Activated T-cell treated with anti-CD3 and anti-CD28 coated beads, Interleukin-2, amount 50 U/mL, for 48 hours (primary cell): ENCODE measurements at regions not wholly inside any gene's neighbourhood (a gene's known extent, or its start where the extent isn't known, plus 50 kb on each side); places are given as distances from the start of the nearest gene placed in this dataset.
"Not testable (repeated sequence)": the region's sequence is repeated elsewhere in the genome, so short reads cannot be mapped to it uniquely, and the experiment has no call there.

ENCODE experiments used
- DNase-seq, 2 experiments: peaks; one replicate each; pipeline ENCODE4 v3.0.0-alpha.2; 2020

- DNase-seq: no peak
These were observed 145.6 kb upstream of the ABI3BP start for GRCh38 chr3:101138817-101139216.

GRCh38 chr3:101134331-101134730 is 141.1 kb upstream of the ABI3BP start:
- no peak for DNase-seq

DNA sequence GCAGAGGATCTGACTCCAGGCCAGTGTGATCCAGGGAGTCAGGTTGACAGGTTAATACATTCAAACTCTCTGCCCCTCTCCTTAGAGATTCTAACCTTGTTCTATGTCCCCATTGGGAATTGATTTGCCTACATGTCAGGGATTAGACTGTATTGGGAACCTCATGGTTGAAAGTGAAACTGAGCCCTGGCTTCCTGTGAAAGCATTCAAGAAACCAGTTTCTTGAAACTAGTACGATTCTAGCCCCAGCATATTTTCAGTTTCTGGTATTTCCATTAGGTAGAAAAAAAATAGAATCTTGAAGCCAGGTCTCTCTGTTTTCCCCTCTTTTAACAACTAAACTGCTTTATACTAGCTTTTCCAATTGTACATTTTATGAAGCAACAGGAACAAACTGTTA is 140.4 kb upstream of the ABI3BP start:
- no peak for DNase-seq

- not testable (repeated sequence) for DNase-seq
These were observed 140.0 kb upstream of the ABI3BP start for GRCh38 chr3:101133197-101133596.

DNA sequence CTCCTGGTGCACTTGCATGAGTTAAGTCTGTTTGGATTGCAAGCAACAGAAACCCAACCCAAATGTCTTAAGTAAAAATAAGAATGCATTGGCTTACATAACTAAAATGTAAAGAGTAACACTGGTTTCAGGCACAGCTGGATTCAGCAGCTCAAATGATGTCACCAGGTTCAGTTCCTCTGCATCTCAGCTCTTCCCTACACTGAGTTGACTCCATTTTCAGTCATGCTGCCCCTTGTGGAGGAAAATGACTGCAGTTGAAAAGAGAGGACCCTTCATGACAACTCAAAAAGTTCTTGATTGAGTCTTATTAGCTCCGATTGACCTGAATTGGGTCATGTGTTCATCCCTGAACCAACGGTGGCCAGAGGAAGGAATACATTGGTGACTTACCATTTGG is 138.5 kb upstream of the ABI3BP start:
- no peak for DNase-seq

DNA sequence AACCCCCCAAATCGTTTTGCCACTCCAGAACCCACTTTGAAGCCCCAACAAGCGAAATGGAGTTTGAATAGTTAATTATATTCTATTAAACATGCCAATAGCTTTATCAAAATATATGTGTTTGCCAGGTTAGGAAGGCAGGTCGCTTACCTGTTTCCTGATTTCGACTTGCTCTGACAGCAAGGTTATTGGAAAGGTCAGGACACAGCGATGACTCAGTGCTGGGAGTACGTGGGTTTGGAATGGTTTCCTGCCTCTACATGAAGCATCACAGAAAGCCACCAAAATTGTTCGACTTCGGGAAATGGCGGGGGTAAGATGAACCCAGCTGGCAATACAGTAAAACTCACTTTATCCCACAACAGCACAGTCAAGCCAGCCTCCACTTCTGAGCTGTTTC is 135.6 kb upstream of the ABI3BP start:
- no peak for DNase-seq

DNA sequence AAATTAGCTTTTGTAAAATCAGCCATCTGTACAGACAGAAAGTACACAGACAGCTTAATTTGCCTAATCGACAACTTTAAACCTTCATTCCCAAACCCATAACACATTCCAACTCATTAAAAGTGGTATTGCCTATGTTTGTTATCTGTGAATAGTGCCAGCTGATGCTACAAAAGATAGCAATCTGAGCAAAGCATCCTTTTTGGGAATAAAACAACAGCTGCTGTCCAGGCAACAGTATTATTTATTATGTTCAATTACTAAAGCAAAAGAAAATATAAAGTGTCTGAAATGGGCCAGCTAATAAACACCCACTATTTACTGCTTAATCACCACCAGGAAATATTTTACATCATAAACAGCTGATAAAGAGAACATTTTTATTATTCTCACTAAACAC is 134.8 kb upstream of the ABI3BP start:
- no peak for DNase-seq

DNA sequence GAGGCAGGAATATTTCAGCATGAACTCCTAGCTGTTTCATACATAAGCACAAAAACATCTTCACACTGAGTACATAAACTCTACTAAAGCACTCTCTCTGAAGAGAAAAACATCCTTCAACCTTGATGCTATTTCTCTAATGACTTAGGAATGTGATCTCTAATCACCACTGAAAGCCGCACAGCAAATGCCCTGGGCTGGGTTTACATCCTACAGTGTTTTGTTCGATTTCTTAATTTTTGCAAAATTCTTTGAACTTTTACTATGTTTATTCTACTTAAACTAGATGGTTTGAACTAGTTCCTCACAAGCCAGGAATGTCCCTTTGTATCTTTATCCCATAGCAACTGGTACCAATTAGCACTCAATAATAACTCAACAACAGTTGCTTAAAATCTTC is 130.9 kb upstream of the ABI3BP start:
- DNase-seq: no peak

DNA sequence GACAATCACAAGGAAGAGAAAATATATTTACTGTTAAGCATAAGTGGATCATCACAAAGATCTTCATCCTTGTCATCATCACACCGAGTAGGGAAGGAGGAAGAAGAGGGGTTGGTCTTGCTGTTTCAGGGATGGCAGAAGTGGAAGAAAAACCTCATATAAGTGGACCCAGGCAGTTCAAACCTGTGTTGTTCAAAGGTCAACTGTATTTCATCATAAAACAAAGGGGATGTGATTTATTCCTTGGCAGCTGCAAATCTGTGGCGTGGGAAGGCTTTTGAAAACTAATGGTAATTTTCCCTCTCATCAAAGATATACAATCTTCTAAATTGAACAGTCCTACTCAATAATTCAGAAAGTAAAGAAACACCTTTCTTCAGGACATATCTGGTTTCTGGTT is 129.9 kb upstream of the ABI3BP start:
- no peak for DNase-seq

DNA sequence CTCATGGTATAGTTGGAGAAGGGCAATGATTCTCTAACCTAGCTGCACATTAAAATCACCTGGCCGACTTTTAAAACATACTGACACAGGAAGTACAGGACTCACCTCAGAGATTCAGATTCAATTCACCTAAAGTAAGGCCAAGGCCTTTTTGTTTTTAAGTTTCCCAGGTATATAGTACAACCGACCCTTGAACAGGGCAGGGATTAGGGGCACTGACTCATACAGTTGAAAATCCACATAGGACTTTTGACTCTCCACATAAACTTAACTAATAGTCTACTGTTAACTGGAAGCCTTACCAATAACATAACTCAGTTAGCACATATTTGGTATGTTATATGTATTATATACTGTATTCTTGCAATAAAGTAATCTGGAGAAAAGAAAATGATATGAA is 129.5 kb upstream of the ABI3BP start:
- DNase-seq: no peak

DNA sequence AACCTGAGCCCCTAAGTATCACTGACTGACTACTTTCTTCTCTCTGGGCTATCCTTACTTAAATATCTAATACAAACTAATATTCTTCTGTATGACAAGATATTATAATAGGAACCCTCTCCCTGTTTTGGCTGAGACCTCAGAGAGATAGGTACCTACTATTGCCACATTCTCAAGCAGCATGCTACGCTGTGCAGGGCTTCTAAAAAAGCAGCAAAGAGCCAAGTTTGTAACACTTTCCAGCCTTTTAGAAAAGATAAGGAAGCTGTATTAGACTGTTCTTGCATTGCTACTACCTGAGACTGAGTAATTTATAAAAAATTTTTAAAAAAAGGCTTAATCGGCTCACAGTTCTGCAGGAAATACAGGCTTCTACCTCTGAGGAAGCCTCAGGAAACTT is 126.8 kb upstream of the ABI3BP start:
- no peak for DNase-seq

- DNase-seq: no peak
These were observed 126.3 kb upstream of the ABI3BP start for GRCh38 chr3:101119535-101119934.

DNA sequence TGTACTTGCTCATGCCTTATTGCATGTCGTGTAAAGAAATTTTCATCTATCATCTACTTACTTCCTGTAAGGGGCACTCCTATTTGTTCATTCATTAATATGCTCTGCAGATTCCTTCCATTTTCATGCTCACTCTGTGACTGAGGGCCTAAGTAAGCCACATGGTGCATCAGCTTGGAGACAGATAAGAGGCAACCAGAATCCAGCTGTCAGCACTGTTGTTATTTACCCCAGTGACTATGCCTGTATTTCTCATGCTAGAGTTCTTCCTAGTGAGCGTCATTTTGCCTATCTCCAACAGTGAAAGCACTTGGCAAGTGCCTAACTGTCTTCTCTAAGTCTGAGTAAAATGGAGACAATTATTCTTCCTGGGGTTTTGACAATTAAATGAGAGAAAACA is 124.8 kb upstream of the ABI3BP start:
- no peak for DNase-seq

GRCh38 chr3:101117465-101117864 is 124.2 kb upstream of the ABI3BP start:
- DNase-seq: no peak

DNA sequence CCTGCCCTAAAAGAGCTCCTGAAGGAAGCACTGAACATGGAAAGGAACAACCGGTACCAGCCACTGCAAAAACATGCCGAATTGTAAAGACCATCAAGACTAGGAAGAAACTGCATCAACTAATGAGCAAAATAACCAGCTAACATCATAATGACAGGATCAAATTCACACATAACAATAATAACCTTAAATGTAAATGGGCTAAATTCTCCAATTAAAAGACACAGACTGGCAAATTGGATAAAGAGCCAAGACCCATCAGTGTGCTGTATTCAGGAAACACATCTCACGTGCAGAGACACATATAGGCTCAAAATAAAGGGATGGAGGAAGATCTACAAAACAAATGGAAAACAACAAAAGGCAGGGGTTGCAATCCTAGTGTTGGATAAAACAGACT is 117.1 kb upstream of the ABI3BP start:
- DNase-seq: not testable (repeated sequence)

DNA sequence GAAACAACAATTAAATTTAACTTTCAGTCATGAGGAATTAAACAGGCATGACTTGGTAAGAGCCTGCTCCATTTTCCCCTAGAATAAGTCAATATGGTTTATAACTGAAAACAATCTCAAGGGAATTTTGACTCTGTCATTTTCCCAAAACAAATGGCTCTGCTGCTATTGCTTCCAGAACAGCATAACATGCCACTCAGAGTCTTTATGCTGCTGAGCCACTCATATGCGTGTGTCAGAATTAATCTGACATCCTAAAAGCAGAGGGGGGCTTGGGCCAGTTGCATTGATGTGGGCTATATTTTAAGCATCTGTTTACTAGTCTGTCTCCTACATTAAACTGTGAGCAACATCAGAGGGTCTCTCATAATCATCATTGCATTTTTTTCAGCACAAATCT is 111.1 kb upstream of the ABI3BP start:
- no peak for DNase-seq

GRCh38 chr3:101102678-101103296 is 109.6 kb upstream of the ABI3BP start:
- no peak for DNase-seq

DNA sequence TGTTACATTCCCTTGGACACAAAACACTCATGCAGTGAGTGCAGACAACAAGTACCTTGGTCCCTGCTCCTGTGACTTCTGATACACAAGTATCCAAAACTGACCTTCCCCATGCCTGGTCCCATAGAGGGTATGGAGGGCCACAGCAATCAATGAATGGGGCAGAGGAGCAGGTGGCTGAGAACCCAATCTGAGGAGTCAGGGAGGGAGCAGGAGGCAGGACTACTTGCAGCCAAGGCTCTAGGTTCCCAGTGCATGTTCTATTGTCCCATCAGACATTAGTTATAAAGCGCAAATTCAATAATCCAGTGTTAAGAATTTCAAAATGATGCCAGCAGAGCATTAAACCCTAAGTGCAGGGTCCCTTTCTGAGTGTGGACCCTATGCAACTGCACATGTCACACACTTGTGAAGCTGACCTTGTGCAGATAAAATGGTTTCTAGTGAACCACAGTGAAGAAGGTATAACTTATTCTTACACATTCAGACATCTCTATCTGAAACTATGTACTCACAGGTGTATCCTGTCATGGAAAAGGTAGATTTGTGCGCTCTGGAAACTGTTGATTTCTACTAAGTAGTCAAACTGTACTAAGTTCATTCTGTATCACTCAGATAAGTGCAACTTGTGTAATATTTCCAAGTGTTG is 107.3 kb upstream of the ABI3BP start:
- DNase-seq: no peak

- DNase-seq: no peak
These were observed 106.6 kb upstream of the ABI3BP start for GRCh38 chr3:101099791-101100190.

DNA sequence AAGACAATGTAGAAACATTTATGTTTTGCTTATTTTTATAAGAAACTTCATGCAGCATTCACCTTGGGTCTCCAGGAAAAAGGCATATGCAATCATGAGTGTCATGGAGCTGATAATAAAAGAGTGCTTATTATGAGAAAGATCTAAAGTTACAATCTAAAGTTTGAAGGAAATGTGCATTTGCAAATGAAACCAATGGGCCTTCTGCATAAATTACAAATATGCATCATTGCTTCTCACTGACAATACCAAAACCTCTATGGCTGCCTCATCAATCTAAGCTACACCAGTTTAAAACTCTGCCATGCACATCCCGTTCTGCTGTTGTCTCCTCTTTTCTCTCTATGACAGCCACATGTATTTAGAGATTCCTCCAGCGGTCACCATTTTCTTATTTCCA is 103.2 kb upstream of the ABI3BP start:
- DNase-seq: no peak

GRCh38 chr3:101095693-101096430 is 102.6 kb upstream of the ABI3BP start:
- DNase-seq: no peak

DNA sequence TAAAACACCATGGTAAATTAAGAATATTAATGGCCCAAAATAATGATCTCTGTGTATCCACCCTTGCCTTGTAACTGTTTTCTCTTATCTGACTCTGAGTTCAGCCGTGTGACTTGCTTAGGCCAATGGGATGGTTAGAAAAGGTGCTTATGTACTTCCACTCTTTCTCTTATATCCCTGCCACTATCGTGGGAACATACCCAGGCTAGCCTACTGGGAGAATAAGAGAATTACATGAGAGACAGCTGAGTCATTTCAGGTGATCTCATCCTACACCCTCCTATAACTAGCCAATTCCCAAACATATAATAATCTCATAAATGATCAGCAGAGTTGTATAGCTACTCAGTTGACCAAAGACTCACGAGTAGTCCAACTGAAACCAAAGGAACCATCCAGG is 98.3 kb upstream of the ABI3BP start:
- DNase-seq: no peak

DNA sequence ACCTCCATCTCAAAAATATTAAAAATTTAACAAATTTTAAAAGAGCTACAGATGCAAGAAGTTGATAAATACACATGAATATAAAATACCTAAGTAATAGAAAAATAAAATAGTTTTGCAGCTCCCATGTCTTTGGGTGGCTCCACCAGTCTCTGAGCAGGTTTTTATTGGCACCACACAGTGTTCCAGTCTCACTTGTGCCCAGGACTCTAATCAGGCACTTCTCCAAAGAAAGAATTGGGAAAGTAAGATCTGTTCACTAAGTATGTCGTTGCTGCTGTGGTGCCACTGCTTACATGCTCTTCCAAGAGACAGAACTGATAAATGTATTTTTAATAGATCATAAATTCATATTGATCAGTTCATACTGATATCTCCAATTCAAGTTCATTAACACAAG is 92.5 kb upstream of the ABI3BP start:
- DNase-seq: no peak

DNA sequence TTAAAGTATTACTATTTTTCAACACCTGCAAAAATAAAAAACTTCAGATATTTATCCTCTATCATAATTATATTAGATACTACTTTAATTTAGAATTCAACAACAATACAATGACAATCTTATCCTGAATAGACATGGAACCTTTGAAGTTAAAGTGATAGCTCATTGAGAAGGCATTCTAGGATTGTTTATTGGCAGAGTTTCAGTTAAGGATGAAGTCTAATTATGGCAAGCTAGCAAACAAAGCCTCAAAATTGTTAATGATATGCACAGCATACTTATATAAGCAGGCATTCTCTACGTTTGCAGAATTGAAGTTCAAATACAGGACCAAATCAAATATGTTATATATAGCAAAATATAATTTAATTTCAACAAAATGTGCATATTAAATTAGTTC is 91.2 kb upstream of the ABI3BP start:
- DNase-seq: no peak

- DNase-seq: no peak
These were observed 88.8 kb upstream of the ABI3BP start for GRCh38 chr3:101081999-101082398.
